NCI-H2029 treated with DMSO at 0.1 percent for 48 hours (cell line): ENCODE measurements at regions not wholly inside any gene's neighbourhood (a gene's known extent, or its start where the extent isn't known, plus 50 kb on each side); places are given as distances from the start of the nearest gene placed in this dataset.

Experiments used
- DNase-seq: peaks from one replicate; lab custom pipeline; 2025; lab: John Stamatoyannopoulos, UW

GRCh38 chrX:128310912-128311311 lies 258.7 kb upstream of the ACTRT1 start:
- DNase-seq, result no peak

DNA sequence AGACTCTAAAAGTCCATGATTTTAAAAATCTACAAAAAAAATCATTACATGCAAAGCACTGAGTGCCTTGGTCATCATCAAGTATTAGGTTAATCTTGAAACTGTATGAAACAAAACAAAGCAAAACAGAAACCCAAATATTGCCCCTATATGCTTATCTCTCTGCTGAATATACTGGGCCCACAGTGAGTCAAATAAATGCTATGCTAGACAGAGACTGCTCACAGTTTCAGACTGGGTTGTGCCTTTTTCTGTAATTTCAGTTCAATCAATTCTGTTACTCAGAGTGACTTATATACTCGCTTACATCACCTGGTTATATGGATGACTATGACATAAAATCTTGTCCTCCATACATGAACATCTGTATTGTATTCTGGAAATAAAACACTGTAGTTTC lies 257.1 kb upstream of the ACTRT1 start:
- no peak for DNase-seq

- no peak for DNase-seq
These were observed 242.0 kb upstream of the ACTRT1 start for GRCh38 chrX:128294198-128294597.

GRCh38 chrX:128287693-128288092 lies 235.5 kb upstream of the ACTRT1 start:
- no peak for DNase-seq

- no peak for DNase-seq
These were observed 198.4 kb upstream of the ACTRT1 start for GRCh38 chrX:128250621-128251020.

- DNase-seq, result no peak
These were observed 164.2 kb upstream of the ACTRT1 start for GRCh38 chrX:128216364-128216763.

DNA sequence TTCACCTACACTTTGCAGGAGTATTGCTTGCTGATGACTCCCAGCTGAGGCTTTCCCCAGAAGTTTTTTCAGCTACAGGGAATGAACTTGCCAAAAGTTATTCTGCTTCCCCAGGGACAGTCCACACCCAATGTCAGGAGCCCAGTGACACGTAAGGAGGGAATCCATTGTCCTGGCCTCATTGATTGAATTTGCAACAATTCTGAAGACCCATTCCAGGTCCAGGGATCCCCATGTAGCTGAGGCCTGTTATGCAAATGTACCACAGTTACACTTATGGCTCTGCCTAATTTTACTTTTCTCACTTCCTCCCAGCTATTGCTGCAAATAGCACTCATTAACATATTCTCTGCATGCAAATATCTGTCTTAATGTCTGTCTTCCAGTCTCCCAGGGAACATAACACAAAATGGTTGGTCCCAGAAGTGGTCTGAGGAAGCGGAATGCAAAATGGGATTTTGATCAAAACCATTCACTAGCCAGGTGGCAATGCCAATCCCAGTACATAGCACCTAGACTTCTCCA lies 113.7 kb upstream of the ACTRT1 start:
- DNase-seq, result no peak

GRCh38 chrX:128156204-128156603 lies 104.0 kb upstream of the ACTRT1 start:
- DNase-seq, result no peak

DNA sequence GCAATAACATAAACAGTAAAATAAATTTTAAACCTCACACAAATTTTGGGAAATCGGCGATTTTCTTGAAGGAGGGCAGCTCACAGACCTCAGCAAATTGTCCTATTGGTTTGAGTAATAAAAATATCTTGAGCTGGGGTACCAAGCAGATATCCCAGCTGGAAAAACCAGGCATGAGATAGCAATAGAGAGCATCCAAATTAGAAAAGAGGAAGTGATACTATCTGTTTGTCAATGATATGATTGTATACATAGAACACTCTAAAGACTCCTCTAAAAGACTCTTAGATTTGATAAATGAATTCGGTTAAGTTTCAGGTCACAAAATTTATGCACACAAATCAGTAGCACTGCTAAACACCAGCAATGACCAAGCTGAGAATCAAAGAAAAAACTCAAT lies 90.5 kb upstream of the ACTRT1 start:
- DNase-seq, result no peak

DNA sequence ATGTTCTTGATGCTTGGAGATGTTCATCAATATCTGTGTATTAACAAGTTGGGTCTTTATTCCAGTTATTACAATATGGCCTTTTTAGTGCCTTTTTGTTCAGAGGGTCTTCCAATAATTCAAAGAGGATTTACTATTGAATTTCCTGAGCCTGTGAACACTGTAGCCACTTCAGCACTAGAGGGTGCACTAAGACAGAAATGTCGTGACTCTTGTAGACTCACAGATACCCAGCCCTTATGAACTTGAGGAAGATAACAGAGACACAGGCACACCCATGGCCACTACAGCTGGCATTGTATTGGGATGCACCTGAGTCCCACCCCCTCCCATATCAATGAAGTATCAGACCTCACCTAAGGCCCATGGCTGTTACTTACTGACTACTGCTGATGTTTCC lies 54.4 kb upstream of the ACTRT1 start:
- DNase-seq, result no peak

DNA sequence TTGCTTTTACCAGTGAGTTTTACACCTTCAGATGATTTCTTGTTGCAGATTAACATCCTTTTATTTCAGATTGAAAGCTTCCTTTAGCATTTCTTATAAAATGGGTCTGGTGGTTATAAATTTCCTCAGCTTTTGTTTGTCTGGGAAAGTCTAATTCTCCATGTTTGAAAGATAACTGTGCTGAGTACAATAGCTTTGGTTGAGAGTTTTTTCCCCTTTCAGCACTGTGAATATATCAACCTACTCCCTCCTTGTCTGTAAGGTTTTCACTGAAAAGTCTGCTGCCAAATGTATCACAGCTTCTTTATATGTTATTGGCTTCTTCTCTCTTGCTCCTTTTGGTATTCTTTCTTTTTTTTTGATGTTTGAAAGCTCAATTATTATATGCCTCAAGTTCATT lies 53.5 kb upstream of the ACTRT1 start:
- no peak for DNase-seq
